LNCaP clone FGC (cell line): ENCODE measurements at regions not wholly inside any gene's neighbourhood (a gene's known extent, or its start where the extent isn't known, plus 50 kb on each side); places are given as distances from the start of the nearest gene placed in this dataset.
A peak's percentile ranks its signal among the peaks of the same experiment; 100 is the strongest.

Experiments
- DNase-seq: peaks from one replicate; pipeline ENCODE4 v3.0.0-alpha.2; 2011; ENCODE audit warnings: low read depth
- H3K4me3 ChIP-seq: 2 replicates; pipeline ENCODE4 v1.5.1; 2011; ENCODE audit warnings: mild to moderate bottlenecking, low read depth, low read length, control low read depth
- CTCF ChIP-seq: IDR thresholded peaks from 2 replicates; pipeline ENCODE4 v1.5.1; 2012; ENCODE audit warnings: mild to moderate bottlenecking; ENCODE audit not compliant: control insufficient read depth, insufficient read depth; ENCODE audit errors: extremely low read depth

GRCh38 chr4:164383058-164383357 lies 370.9 kb upstream of the SMIM31 start:
- no peak overlapping the region for H3K4me3 ChIP-seq
- DNase-seq, result no peak
- no peak for TF ChIP-seq CTCF

- no peak for TF ChIP-seq CTCF
- DNase-seq, result no peak
- H3K4me3 ChIP-seq, result no peak overlapping the region
Observed at GRCh38 chr4:164383358-164384220, 370.3 kb upstream of the SMIM31 start.

- no peak for DNase-seq
- H3K4me3 ChIP-seq, result no peak overlapping the region
- TF ChIP-seq CTCF, result no peak
Observed at GRCh38 chr4:164384416-164384815, 369.5 kb upstream of the SMIM31 start.

GRCh38 chr4:164396439-164396838 lies 357.5 kb upstream of the SMIM31 start:
- no peak overlapping the region for H3K4me3 ChIP-seq
- DNase-seq, result no peak
- TF ChIP-seq CTCF, result no peak

GRCh38 chr4:164402554-164402953 lies 351.4 kb upstream of the SMIM31 start:
- no peak overlapping the region for H3K4me3 ChIP-seq
- peak; percentile 13 for DNase-seq
- no peak for TF ChIP-seq CTCF

- no peak for TF ChIP-seq CTCF
- no peak for DNase-seq
- H3K4me3 ChIP-seq, result no peak overlapping the region
Observed at GRCh38 chr4:164405774-164406173, 348.2 kb upstream of the SMIM31 start.

GRCh38 chr4:164408831-164409230 lies 345.1 kb upstream of the SMIM31 start:
- H3K4me3 ChIP-seq, result no peak overlapping the region

More at GRCh38 chr4:164408831-164409230, 345.1 kb upstream of the SMIM31 start:
- DNase-seq, result no peak
- no peak for TF ChIP-seq CTCF
